PC-3 (cell line): ENCODE measurements at regions not wholly inside any gene's neighbourhood (a gene's known extent, or its start where the extent isn't known, plus 50 kb on each side); places are given as distances from the start of the nearest gene placed in this dataset.

Source experiments
- ATAC-seq: fragments of 200-7000 bp; cut with Tn5 transposase; 2 replicates; pipeline ENCODE4 v1.9.1; 2020; ENCODE audit warnings: mild to moderate bottlenecking, moderate library complexity
- BruUV-seq: library from RNA; stranded (reverse); fragments of 400-500 nt; replicated peaks from 2 replicates; lab custom pipeline; 2021; lab: Mats Ljungman, UMichigan
- CTCF ChIA-PET: fragments of 300-600 bp; sonication (Branson Sonifier 250); formaldehyde crosslinking; loops from one replicate; lab custom pipeline; 2022; ENCODE audit warnings: antibody characterized with exemption; lab: Charles Lee
- POLR2A ChIA-PET: fragments of 300-600 bp; sonication (Branson Sonifier 250); formaldehyde crosslinking; loops from one replicate; lab custom pipeline; 2022; ENCODE audit warnings: antibody characterized with exemption; ENCODE audit not compliant: unreplicated experiment; lab: Charles Lee
- DNase-seq: peaks from one replicate; pipeline ENCODE4 v3.0.0-alpha.2; 2015
- H2AFZ ChIP-seq: fragments of 300-600 bp; sonication (generic); 2 replicates; pipeline ENCODE4 v1.6.0; 2016; ENCODE audit warnings: antibody characterized with exemption, low read length
- H3F3A ChIP-seq: fragments of 300-600 bp; sonication (generic); one replicate; pipeline ENCODE4 v1.6.0; 2017; ENCODE audit warnings: antibody characterized with exemption, low read length, control low read depth, mild to moderate bottlenecking; ENCODE audit not compliant: unreplicated experiment
- H3K27ac ChIP-seq: fragments of 300-600 bp; sonication (generic); 2 replicates; pipeline ENCODE4 v1.5.1; 2016; ENCODE audit warnings: mild to moderate bottlenecking, low read length
- H3K27me3 ChIP-seq: fragments of 300-600 bp; sonication (generic); 2 replicates; pipeline ENCODE4 v1.6.1; 2016; ENCODE audit warnings: low read length, mixed read lengths
- H3K36me3 ChIP-seq: fragments of 300-600 bp; sonication (generic); 2 replicates; pipeline ENCODE4 v1.6.1; 2016; ENCODE audit warnings: low read depth, mixed run types, low read length, mixed read lengths
- H3K4me1 ChIP-seq: fragments of 300-600 bp; sonication (generic); 2 replicates; pipeline ENCODE4 v1.5.1; 2016; ENCODE audit warnings: low read length; ENCODE audit not compliant: insufficient read depth
- H3K4me2 ChIP-seq: fragments of 300-600 bp; sonication (generic); 2 replicates; pipeline ENCODE4 v1.6.0; 2016; ENCODE audit warnings: low read length
- H3K4me3 ChIP-seq: fragments of 300-600 bp; sonication (generic); 2 replicates; pipeline ENCODE4 v1.5.1; 2016; ENCODE audit warnings: mild to moderate bottlenecking, low read length, mixed read lengths
- H3K79me2 ChIP-seq: fragments of 300-600 bp; sonication (generic); 2 replicates; pipeline ENCODE4 v1.6.1; 2017; ENCODE audit warnings: low read length, mixed read lengths
- H3K9ac ChIP-seq: fragments of 300-600 bp; sonication (generic); 2 replicates; pipeline ENCODE4 v1.6.0; 2016; ENCODE audit warnings: mild to moderate bottlenecking, low read length
- H3K9me2 ChIP-seq: fragments of 300-600 bp; sonication (generic); replicated peaks from 2 replicates; pipeline ENCODE4 v1.6.1; 2016; ENCODE audit warnings: mixed run types, low read length, mixed read lengths
- H3K9me3 ChIP-seq: fragments of 300-600 bp; sonication (generic); 2 replicates; pipeline ENCODE4 v1.6.1; 2016; ENCODE audit warnings: low read length, mixed read lengths
- H4K20me1 ChIP-seq: fragments of 300-600 bp; sonication (generic); 2 replicates; pipeline ENCODE4 v1.6.1; 2016; ENCODE audit warnings: low read length, mixed read lengths
- EZH2 ChIP-seq: fragments of 300-600 bp; sonication (generic); IDR thresholded peaks from one replicate; pipeline ENCODE4 v1.6.1; 2017; ENCODE audit warnings: antibody characterized with exemption, mild to moderate bottlenecking, low read length; ENCODE audit not compliant: unreplicated experiment
- EZH2phosphoT487 ChIP-seq: fragments of 300-600 bp; sonication (generic); IDR thresholded peaks from 2 replicates; pipeline ENCODE4 v1.6.1; 2018; ENCODE audit warnings: mild to moderate bottlenecking, antibody characterized with exemption, low read length, borderline replicate concordance
- intact Hi-C: fragments of 100-400 bp; cut with micrococcal nuclease; formaldehyde crosslinking; loops from 2 replicates; pipeline ENCODE4 v1.9.0; 2023
- TF ChIP-seq, protein P1 (sequence below): fragments of 300-600 bp; sonication (generic); conservative IDR thresholded peaks from 2 replicates; pipeline ENCODE4 v1.5.1; 2017; ENCODE audit warnings: antibody characterized with exemption, low read depth, mild to moderate bottlenecking, low read length

DNA sequence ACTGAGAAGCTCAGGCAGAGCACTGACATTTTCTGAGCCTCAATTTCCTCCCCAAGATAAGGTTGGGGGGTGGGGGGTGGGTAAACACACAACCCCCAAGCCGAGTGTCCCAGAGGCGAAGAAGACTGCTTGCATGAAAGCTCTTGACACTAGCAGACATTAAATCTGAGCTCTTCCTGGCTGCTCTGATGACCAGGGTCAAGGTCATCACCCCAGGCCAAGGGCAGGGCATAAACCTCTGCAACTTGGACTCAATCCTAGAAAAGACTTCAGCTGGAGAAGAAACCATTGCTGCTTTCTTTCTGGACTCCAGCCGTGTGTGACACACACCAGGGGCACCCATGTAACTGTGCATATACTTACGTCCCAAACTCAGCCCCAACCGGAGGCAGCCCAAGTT lies 109.0 kb downstream of the BANF2 start:
- Histone ChIP-seq H3K9ac (no peak overlapping the region), H3K4me1 (0 out of 2 replicates have a peak, but pooled peaks cover 4% of the 10 kb centered on the region), H3K79me2 (no peaks in the 10 kb centered on the region), H3K4me3 (no peak overlapping the region), H2AFZ (no peak overlapping the region), H3K27me3 (no peaks in the 10 kb centered on the region), H3K9me2 (no peaks in the 10 kb centered on the region), H4K20me1 (no peaks in the 10 kb centered on the region), H3K36me3 (no peaks in the 10 kb centered on the region), H3K4me2 (no peak overlapping the region), H3K27ac (no peak overlapping the region), H3K9me3 (no peaks in the 10 kb centered on the region), H3F3A (no peaks in the 10 kb centered on the region)
- no peak for ATAC-seq
- ChIA-PET POLR2A (no interaction called here), CTCF (no interaction called here)
- TF ChIP-seq EZH2phosphoT487: no peak
- TF ChIP-seq, protein P1, sequence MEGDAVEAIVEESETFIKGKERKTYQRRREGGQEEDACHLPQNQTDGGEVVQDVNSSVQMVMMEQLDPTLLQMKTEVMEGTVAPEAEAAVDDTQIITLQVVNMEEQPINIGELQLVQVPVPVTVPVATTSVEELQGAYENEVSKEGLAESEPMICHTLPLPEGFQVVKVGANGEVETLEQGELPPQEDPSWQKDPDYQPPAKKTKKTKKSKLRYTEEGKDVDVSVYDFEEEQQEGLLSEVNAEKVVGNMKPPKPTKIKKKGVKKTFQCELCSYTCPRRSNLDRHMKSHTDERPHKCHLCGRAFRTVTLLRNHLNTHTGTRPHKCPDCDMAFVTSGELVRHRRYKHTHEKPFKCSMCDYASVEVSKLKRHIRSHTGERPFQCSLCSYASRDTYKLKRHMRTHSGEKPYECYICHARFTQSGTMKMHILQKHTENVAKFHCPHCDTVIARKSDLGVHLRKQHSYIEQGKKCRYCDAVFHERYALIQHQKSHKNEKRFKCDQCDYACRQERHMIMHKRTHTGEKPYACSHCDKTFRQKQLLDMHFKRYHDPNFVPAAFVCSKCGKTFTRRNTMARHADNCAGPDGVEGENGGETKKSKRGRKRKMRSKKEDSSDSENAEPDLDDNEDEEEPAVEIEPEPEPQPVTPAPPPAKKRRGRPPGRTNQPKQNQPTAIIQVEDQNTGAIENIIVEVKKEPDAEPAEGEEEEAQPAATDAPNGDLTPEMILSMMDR: no peak
- no peak for TF ChIP-seq EZH2
- BruUV-seq: no TSS peak
- intact Hi-C loops: no loop called here
- DNase-seq: no peak

DNA sequence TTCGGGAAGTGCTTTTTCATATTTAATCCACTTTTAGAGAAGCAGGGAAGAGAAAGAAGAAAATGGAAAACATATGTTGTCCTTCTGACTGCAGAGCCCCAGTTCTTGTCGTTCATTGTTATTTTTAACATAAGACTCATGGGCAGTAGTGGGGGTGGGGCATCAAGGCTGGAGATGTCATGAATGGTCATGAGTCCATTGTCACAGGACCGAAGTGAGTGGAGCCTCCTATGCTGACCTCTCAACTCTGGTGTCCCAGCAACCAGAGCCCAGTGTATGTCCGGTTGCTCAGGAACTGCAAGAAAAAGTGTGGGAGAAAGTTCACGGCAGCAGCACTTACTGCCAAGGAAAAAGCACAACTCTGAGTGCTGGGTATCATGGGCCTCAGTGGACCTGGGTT lies 108.6 kb downstream of the BANF2 start:
- Histone ChIP-seq H3F3A (no peaks in the 10 kb centered on the region), H3K9ac (no peak overlapping the region), H3K27ac (no peak overlapping the region), H3K9me3 (no peaks in the 10 kb centered on the region), H3K9me2 (no peaks in the 10 kb centered on the region), H3K4me1 (0 out of 2 replicates have a peak, but pooled peaks cover 4% of the 10 kb centered on the region), H3K27me3 (no peaks in the 10 kb centered on the region), H3K36me3 (no peaks in the 10 kb centered on the region), H3K79me2 (no peaks in the 10 kb centered on the region), H3K4me3 (no peak overlapping the region), H4K20me1 (no peaks in the 10 kb centered on the region), H2AFZ (no peak overlapping the region), H3K4me2 (no peak overlapping the region)
- TF ChIP-seq EZH2phosphoT487 (no peak), EZH2 (no peak)
- TF ChIP-seq, protein P1: no peak
- POLR2A ChIA-PET: no interaction called here
- DNase-seq (no peak), ATAC-seq (no peak)
- intact Hi-C loops: no loop called here
- CTCF ChIA-PET: no interaction called here
- BruUV-seq: no TSS peak

DNA sequence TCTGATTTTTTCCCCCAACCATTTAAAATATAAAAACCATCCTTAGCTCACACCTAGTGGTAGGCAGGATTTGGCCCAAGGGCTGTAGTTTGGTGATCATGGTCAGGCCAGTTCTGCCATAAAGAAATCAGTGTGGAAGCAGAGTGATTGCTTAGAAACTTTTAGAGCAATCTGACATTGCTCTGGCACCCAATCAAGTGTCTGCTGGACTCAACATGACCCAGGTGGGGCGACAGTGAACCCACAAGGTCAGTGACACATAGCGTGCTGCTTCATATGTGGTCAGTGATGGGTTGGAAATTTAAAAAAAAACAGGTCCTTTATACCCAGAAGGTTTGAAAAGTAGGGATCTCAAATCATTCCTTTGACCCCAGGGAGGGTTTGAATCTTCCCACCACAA lies 107.9 kb downstream of the BANF2 start:
- Histone ChIP-seq H3K4me3 (no peak overlapping the region), H3K9me3 (no peaks in the 10 kb centered on the region), H3K4me2 (no peak overlapping the region), H3K79me2 (no peaks in the 10 kb centered on the region), H3K27me3 (no peaks in the 10 kb centered on the region), H3K9ac (no peak overlapping the region), H3K36me3 (no peaks in the 10 kb centered on the region), H4K20me1 (no peaks in the 10 kb centered on the region), H3K4me1 (0 out of 2 replicates have a peak, but pooled peaks cover 4% of the 10 kb centered on the region), H2AFZ (no peak overlapping the region), H3K27ac (no peak overlapping the region), H3F3A (no peaks in the 10 kb centered on the region), H3K9me2 (no peaks in the 10 kb centered on the region)
- no TSS peak for BruUV-seq
- intact Hi-C loops: no loop called here
- POLR2A ChIA-PET: no interaction called here
- CTCF ChIA-PET: no interaction called here
- no peak for ATAC-seq
- no peak for DNase-seq
- TF ChIP-seq EZH2phosphoT487: no peak
- TF ChIP-seq EZH2: no peak
- TF ChIP-seq, protein P1: no peak
